Adrenal gland (tissue), 5 donors: ENCODE measurements at regions not wholly inside any gene's neighbourhood (a gene's known extent, or its start where the extent isn't known, plus 50 kb on each side); places are given as distances from the start of the nearest gene placed in this dataset.

Experiments
- CTCF ChIP-seq, 6 experiments: fragments of 450-650 bp in 4 of 6; fragments of 200-600 bp in 2 of 6; sonication (generic) in 1 of 6; IDR thresholded peaks; 1 replicate in 5 of 6; 2 replicates in 1 of 6; pipeline versions ENCODE4 v1.5.1 to v1.8.0; 2016 to 2021; ENCODE audit warnings: antibody characterized with exemption in 6 of 6, mild to moderate bottlenecking in 2 of 6, moderate library complexity in 1 of 6
- POLR2A ChIP-seq, 2 donors: fragments of 450-650 bp; IDR thresholded peaks; one replicate each; pipeline ENCODE4 v1.6.1; 2017; ENCODE audit warnings: antibody characterized with exemption in 2 of 2, mild to moderate bottlenecking in 2 of 2, moderate library complexity in 1 of 2
- donor health status: DM: no; HTN: no; CAD: no.

GRCh38 chr20:63125581-63125837, 90.4 kb downstream of the YTHDF1 start:
- TF ChIP-seq CTCF (IDR thresholded peaks at IDR 0.05) (no peak), POLR2A (IDR thresholded peaks at IDR 0.05) (no peak)
